ENCODE measurements at regions not wholly inside any gene's neighbourhood (a gene's known extent, or its start where the extent isn't known, plus 50 kb on each side); places are given as distances from the start of the nearest gene placed in this dataset.

- Histone ChIP-seq H3K4me1 (ENCODE audit: control insufficient read depth in 1 of 2, insufficient read depth in 2 of 2, low read length in 2 of 2) (no peaks in the 10 kb centered on the region), H3K27ac (ENCODE audit: low read depth, low read length) (no peak overlapping the region), H3K79me2 (ENCODE audit: insufficient read depth, low read length) (no peaks in the 10 kb centered on the region), H3K9ac (ENCODE audit: low read length) (no peak overlapping the region), H3K9me2 (ENCODE audit: insufficient read depth) (no peaks in the 10 kb centered on the region), H3K36me3 (ENCODE audit: control insufficient read depth in 1 of 2, insufficient read depth in 2 of 2, low read length in 2 of 2) (no peaks in the 10 kb centered on the region), H2AFZ (ENCODE audit: low read depth, low read length, poor library complexity, severe bottlenecking) (no peak overlapping the region), H4K20me1 (ENCODE audit: insufficient read depth) (no peaks in the 10 kb centered on the region), H3K27me3 (ENCODE audit: insufficient read depth, low read length) (peaks cover 14% of the 10 kb centered on the region; the same call in 1 of the 2 replicates), H3K4me2 (ENCODE audit: low read length) (no peak overlapping the region), H3K9me3 (ENCODE audit: control insufficient read depth in 1 of 2, insufficient read depth in 1 of 2, low read depth in 1 of 2, low read length in 2 of 2) (no peaks in the 10 kb centered on the region), H3K4me3 (replicated peaks in 1 of 2; ENCODE audit: low read depth in 1 of 2, low read length in 2 of 2) (no peak overlapping the region)
- intact Hi-C loops (cut with micrococcal nuclease) = no loop called here
- CTCF ChIA-PET = no interaction called here
- POLR2A ChIA-PET = no interaction called here
- TF ChIP-seq JUND (IDR thresholded peaks at IDR 0.05) (no peak), ZFX (IDR thresholded peaks at IDR 0.05) (no peak), SP1 (IDR thresholded peaks at IDR 0.05; ENCODE audit: low read depth) (no peak), RAD21 (IDR thresholded peaks at IDR 0.05; ENCODE audit: low read depth) (no peak), YY1 (IDR thresholded peaks at IDR 0.05; ENCODE audit: extremely low read depth, insufficient replicate concordance, low read depth, low read length) (no peak), POLR2AphosphoS5 (IDR thresholded peaks at IDR 0.05; ENCODE audit: low read depth, low read length) (no peak), POLR2A (IDR thresholded peaks at IDR 0.05; ENCODE audit: borderline replicate concordance, extremely low read depth, insufficient read depth, insufficient read length) (no peak), CEBPB (IDR thresholded peaks at IDR 0.05; ENCODE audit: low read depth) (no peak), REST (IDR thresholded peaks at IDR 0.05; ENCODE audit: low read depth) (no peak), CBX3 (IDR thresholded peaks at IDR 0.05; ENCODE audit: low read depth) (no peak), SIN3A (IDR thresholded peaks at IDR 0.05; ENCODE audit: low read depth) (no peak), ZNF274 (IDR thresholded peaks at IDR 0.05; ENCODE audit: low read depth, low read length) (no peak), TCF7L2 (IDR thresholded peaks at IDR 0.05; ENCODE audit: borderline replicate concordance, extremely low read depth, insufficient read depth, insufficient read length) (no peak)
- no TSS peak for BruUV-seq (replicated peaks)
- ATAC-seq = no peak
- RAD21 ChIA-PET (ENCODE audit: low non-redundant PET in 1 of 2, low total read pairs in 2 of 2, uncharacterized antibody in 2 of 2, unreplicated experiment in 2 of 2) = no interaction called here
- no peak for DNase-seq (ENCODE audit: low read depth, low spot score)
Observed at GRCh38 chrX:30981968-30982367, 89.9 kb downstream of the FTHL17 start.

Data from HCT116 (cell line).